WTC11 (cell line): ENCODE measurements at regions not wholly inside any gene's neighbourhood (a gene's known extent, or its start where the extent isn't known, plus 50 kb on each side); places are given as distances from the start of the nearest gene placed in this dataset.

Source experiments
- ATAC-seq: fragments of 200-7000 bp; cut with Tn5 transposase; 2 replicates; pipeline ENCODE4 v1.10.0; 2021; ENCODE audit warnings: mild to moderate bottlenecking, moderate library complexity
- CTCF ChIA-PET: fragments of 300-600 bp; sonication (Branson Sonifier 250); formaldehyde crosslinking; loops from one replicate; lab custom pipeline; 2021; ENCODE audit warnings: antibody characterized with exemption; lab: Charles Lee
- POLR2A ChIA-PET: fragments of 350-600 bp; sonication (Branson Sonifier 250); formaldehyde crosslinking; loops from one replicate; lab custom pipeline; 2021; ENCODE audit warnings: antibody characterized with exemption; lab: Charles Lee
- DNase-seq: peaks from one replicate; pipeline ENCODE4 v3.0.0; 2021; ENCODE audit warnings: low spot score
- H3K27ac Mint-ChIP-seq: 2 replicates; pipeline ENCODE4 v1.8.0; 2021; ENCODE audit warnings: mixed read lengths
- H3K27me3 Mint-ChIP-seq: 2 replicates; pipeline ENCODE4 v1.8.0; 2021; ENCODE audit warnings: low read depth, mild to moderate bottlenecking, moderate library complexity, mixed read lengths
- H3K36me3 Mint-ChIP-seq: 2 replicates; pipeline ENCODE4 v1.8.0; 2021; ENCODE audit warnings: mixed read lengths
- H3K4me1 Mint-ChIP-seq: 2 replicates; pipeline ENCODE4 v1.8.0; 2022; ENCODE audit warnings: mixed read lengths
- H3K4me3 Mint-ChIP-seq: 2 replicates; pipeline ENCODE4 v1.8.0; 2021; ENCODE audit warnings: mild to moderate bottlenecking, moderate library complexity, mixed read lengths
- H3K9me3 Mint-ChIP-seq: 2 replicates; pipeline ENCODE4 v1.8.0; 2021; ENCODE audit warnings: mixed read lengths
- ATF2 ChIP-seq: sonication (generic); formaldehyde crosslinking; IDR thresholded peaks from 2 replicates; pipeline ENCODE4 v1.8.1; 2022; ENCODE audit warnings: low read depth, missing genetic modification reagents, borderline replicate concordance
- CREB1 ChIP-seq: sonication (generic); formaldehyde crosslinking; IDR thresholded peaks from 2 replicates; pipeline ENCODE4 v1.8.0; 2023; ENCODE audit warnings: mild to moderate bottlenecking, missing genetic modification reagents
- CREM ChIP-seq: sonication (generic); formaldehyde crosslinking; IDR thresholded peaks from 2 replicates; pipeline ENCODE4 v1.8.1; 2022; ENCODE audit warnings: mild to moderate bottlenecking, missing genetic modification reagents, moderate library complexity
- EMX1 ChIP-seq: fragments of 250-450 bp; sonication (Bioruptor Pico); IDR thresholded peaks from 2 replicates; pipeline ENCODE4 v1.8.0; 2021; ENCODE audit warnings: mild to moderate bottlenecking
- FOXP1 ChIP-seq: sonication (generic); formaldehyde crosslinking; IDR thresholded peaks from 2 replicates; pipeline ENCODE4 v1.8.0; 2022; ENCODE audit warnings: missing genetic modification reagents, mild to moderate bottlenecking, moderate library complexity, borderline replicate concordance
- MXD4 ChIP-seq: fragments of 250-450 bp; sonication (Bioruptor Pico); IDR thresholded peaks from 2 replicates; pipeline ENCODE4 v1.8.0; 2021; ENCODE audit warnings: mild to moderate bottlenecking, moderate library complexity, borderline replicate concordance
- NFE2L1 ChIP-seq: sonication (generic); formaldehyde crosslinking; IDR thresholded peaks from 2 replicates; pipeline ENCODE4 v1.8.1; 2023; ENCODE audit warnings: missing genetic modification reagents
- PREB ChIP-seq: sonication (generic); formaldehyde crosslinking; IDR thresholded peaks from 2 replicates; pipeline ENCODE4 v1.8.1; 2022; ENCODE audit warnings: mild to moderate bottlenecking, missing genetic modification reagents, moderate library complexity, borderline replicate concordance
- SMAD3 ChIP-seq: sonication (generic); formaldehyde crosslinking; IDR thresholded peaks from 2 replicates; pipeline ENCODE4 v1.8.0; 2022; ENCODE audit warnings: missing genetic modification reagents, mild to moderate bottlenecking, borderline replicate concordance
- SOX15 ChIP-seq: fragments of 250-450 bp; sonication (Bioruptor Pico); IDR thresholded peaks from 2 replicates; pipeline ENCODE4 v1.9.0; 2021; ENCODE audit warnings: mild to moderate bottlenecking
- SP1 ChIP-seq: sonication (generic); formaldehyde crosslinking; conservative IDR thresholded peaks from 2 replicates; pipeline ENCODE4 v1.8.1; 2022; ENCODE audit warnings: missing genetic modification reagents
- USF1 ChIP-seq: sonication (generic); formaldehyde crosslinking; IDR thresholded peaks from 2 replicates; pipeline ENCODE4 v1.8.0; 2022; ENCODE audit warnings: mild to moderate bottlenecking, missing genetic modification reagents
- ZNF138 ChIP-seq: sonication (generic); formaldehyde crosslinking; conservative IDR thresholded peaks from 2 replicates; pipeline ENCODE4 v1.8.1; 2022; ENCODE audit warnings: mild to moderate bottlenecking, moderate library complexity, missing genetic modification reagents
- ZNF423 ChIP-seq: fragments of 250-450 bp; sonication (Bioruptor Pico); IDR thresholded peaks from 2 replicates; pipeline ENCODE4 v2.1.2; 2022; ENCODE audit warnings: mild to moderate bottlenecking, moderate library complexity
- TF ChIP-seq, protein P1 (sequence below): sonication (generic); formaldehyde crosslinking; IDR thresholded peaks from 2 replicates; pipeline ENCODE4 v1.8.0; 2022; ENCODE audit warnings: mild to moderate bottlenecking, missing genetic modification reagents
- TF ChIP-seq, protein P2 (sequence below): fragments of 250-450 bp; sonication (Bioruptor Pico); IDR thresholded peaks from 2 replicates; pipeline ENCODE4 v1.8.0; 2021; ENCODE audit warnings: mild to moderate bottlenecking
- TF ChIP-seq, protein P3 (sequence below): sonication (generic); formaldehyde crosslinking; IDR thresholded peaks from 2 replicates; pipeline ENCODE4 v1.8.0; 2022; ENCODE audit warnings: missing genetic modification reagents
- TF ChIP-seq, protein P4 (sequence below): sonication (generic); formaldehyde crosslinking; IDR thresholded peaks from 2 replicates; pipeline ENCODE4 v1.8.0; 2022; ENCODE audit warnings: mild to moderate bottlenecking, missing genetic modification reagents
- TF ChIP-seq, protein P5 (sequence below): fragments of 250-450 bp; sonication (Bioruptor Pico); IDR thresholded peaks from 2 replicates; pipeline ENCODE4 v2.1.2; 2022; ENCODE audit warnings: mild to moderate bottlenecking, moderate library complexity
- TF ChIP-seq, protein P6 (sequence below): fragments of 250-450 bp; sonication (Bioruptor Pico); IDR thresholded peaks from 2 replicates; pipeline ENCODE4 v1.9.0; 2021; ENCODE audit warnings: moderate library complexity, mild to moderate bottlenecking, inconsistent platforms, borderline replicate concordance

- Mint-ChIP-seq H3K36me3 (no peaks in the 10 kb centered on the region), H3K27me3 (no peaks in the 10 kb centered on the region), H3K4me1 (no peaks in the 10 kb centered on the region), H3K4me3 (no peak overlapping the region), H3K27ac (no peak overlapping the region), H3K9me3 (peaks cover 2% of the 10 kb centered on the region)
- DNase-seq (no peak), ATAC-seq (no peak)
- TF ChIP-seq, protein P1, sequence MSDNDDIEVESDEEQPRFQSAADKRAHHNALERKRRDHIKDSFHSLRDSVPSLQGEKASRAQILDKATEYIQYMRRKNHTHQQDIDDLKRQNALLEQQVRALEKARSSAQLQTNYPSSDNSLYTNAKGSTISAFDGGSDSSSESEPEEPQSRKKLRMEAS, result no peak
- no peak for TF ChIP-seq ZNF423 (CRISPR knock-in tag)
- TF ChIP-seq, protein P2, sequence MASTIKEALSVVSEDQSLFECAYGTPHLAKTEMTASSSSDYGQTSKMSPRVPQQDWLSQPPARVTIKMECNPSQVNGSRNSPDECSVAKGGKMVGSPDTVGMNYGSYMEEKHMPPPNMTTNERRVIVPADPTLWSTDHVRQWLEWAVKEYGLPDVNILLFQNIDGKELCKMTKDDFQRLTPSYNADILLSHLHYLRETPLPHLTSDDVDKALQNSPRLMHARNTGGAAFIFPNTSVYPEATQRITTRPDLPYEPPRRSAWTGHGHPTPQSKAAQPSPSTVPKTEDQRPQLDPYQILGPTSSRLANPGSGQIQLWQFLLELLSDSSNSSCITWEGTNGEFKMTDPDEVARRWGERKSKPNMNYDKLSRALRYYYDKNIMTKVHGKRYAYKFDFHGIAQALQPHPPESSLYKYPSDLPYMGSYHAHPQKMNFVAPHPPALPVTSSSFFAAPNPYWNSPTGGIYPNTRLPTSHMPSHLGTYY, result no peak
- TF ChIP-seq, protein P3, sequence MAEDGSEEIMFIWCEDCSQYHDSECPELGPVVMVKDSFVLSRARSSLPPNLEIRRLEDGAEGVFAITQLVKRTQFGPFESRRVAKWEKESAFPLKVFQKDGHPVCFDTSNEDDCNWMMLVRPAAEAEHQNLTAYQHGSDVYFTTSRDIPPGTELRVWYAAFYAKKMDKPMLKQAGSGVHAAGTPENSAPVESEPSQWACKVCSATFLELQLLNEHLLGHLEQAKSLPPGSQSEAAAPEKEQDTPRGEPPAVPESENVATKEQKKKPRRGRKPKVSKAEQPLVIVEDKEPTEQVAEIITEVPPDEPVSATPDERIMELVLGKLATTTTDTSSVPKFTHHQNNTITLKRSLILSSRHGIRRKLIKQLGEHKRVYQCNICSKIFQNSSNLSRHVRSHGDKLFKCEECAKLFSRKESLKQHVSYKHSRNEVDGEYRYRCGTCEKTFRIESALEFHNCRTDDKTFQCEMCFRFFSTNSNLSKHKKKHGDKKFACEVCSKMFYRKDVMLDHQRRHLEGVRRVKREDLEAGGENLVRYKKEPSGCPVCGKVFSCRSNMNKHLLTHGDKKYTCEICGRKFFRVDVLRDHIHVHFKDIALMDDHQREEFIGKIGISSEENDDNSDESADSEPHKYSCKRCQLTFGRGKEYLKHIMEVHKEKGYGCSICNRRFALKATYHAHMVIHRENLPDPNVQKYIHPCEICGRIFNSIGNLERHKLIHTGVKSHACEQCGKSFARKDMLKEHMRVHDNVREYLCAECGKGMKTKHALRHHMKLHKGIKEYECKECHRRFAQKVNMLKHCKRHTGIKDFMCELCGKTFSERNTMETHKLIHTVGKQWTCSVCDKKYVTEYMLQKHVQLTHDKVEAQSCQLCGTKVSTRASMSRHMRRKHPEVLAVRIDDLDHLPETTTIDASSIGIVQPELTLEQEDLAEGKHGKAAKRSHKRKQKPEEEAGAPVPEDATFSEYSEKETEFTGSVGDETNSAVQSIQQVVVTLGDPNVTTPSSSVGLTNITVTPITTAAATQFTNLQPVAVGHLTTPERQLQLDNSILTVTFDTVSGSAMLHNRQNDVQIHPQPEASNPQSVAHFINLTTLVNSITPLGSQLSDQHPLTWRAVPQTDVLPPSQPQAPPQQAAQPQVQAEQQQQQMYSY (CRISPR knock-in tag), result no peak
- no peak for TF ChIP-seq PREB (CRISPR knock-in tag)
- TF ChIP-seq MXD4 (CRISPR knock-in tag), result no peak
- no peak for TF ChIP-seq FOXP1 (CRISPR knock-in tag)
- TF ChIP-seq, protein P4, sequence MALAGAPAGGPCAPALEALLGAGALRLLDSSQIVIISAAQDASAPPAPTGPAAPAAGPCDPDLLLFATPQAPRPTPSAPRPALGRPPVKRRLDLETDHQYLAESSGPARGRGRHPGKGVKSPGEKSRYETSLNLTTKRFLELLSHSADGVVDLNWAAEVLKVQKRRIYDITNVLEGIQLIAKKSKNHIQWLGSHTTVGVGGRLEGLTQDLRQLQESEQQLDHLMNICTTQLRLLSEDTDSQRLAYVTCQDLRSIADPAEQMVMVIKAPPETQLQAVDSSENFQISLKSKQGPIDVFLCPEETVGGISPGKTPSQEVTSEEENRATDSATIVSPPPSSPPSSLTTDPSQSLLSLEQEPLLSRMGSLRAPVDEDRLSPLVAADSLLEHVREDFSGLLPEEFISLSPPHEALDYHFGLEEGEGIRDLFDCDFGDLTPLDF (CRISPR knock-in tag), result no peak
- TF ChIP-seq, protein P5, sequence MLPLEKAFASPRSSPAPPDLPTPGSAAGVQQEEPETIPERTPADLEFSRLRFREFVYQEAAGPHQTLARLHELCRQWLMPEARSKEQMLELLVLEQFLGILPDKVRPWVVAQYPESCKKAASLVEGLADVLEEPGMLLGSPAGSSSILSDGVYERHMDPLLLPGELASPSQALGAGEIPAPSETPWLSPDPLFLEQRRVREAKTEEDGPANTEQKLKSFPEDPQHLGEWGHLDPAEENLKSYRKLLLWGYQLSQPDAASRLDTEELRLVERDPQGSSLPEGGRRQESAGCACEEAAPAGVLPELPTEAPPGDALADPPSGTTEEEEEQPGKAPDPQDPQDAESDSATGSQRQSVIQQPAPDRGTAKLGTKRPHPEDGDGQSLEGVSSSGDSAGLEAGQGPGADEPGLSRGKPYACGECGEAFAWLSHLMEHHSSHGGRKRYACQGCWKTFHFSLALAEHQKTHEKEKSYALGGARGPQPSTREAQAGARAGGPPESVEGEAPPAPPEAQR (CRISPR knock-in tag), result no peak
- TF ChIP-seq ZNF138 (CRISPR knock-in tag), result no peak
- CTCF ChIA-PET, result no interaction called here
- POLR2A ChIA-PET, result no interaction called here
Measured at GRCh38 chr10:33643042-33643441, 308.6 kb upstream of the NRP1 start.

GRCh38 chr10:33638891-33639290 is 304.4 kb upstream of the NRP1 start:
- ATAC-seq (no peak), DNase-seq (no peak)
- H3K4me1 Mint-ChIP-seq, result no peaks in the 10 kb centered on the region
- H3K9me3 Mint-ChIP-seq, result no peaks in the 10 kb centered on the region; the same call in 1 of the 2 replicates
- H3K36me3 Mint-ChIP-seq, result no peaks in the 10 kb centered on the region
- ChIA-PET POLR2A (no interaction called here), CTCF (no interaction called here)
- H3K4me3 Mint-ChIP-seq, result no peak overlapping the region
- TF ChIP-seq USF1 (CRISPR knock-in tag), result no peak
- no peaks in the 10 kb centered on the region for H3K27me3 Mint-ChIP-seq
- H3K27ac Mint-ChIP-seq, result no peak overlapping the region

DNA sequence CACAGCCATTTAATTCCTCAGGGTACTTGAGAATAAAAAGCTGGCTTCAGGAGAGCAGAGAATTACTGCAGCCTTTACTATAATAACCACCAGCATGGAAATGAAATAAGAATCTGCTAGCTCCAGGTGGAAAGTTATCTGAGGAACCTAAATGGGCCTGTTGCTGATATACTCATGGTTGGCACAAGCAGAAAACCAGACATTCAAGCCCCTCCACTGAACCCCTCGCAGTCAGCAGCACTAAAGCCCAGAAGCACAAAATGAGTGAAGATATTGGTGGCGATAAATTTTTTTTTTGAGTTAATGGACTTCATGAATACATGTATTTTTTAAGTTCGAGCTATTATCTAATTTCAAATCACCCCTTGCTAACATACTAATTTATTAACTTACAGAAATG is 303.9 kb upstream of the NRP1 start:
- no peaks in the 10 kb centered on the region for H3K27me3 Mint-ChIP-seq
- H3K4me3 Mint-ChIP-seq, result no peak overlapping the region
- no peaks in the 10 kb centered on the region for H3K4me1 Mint-ChIP-seq
- CTCF ChIA-PET, result no interaction called here
- POLR2A ChIA-PET, result no interaction called here
- ATAC-seq (no peak), DNase-seq (no peak)
- no peak overlapping the region for H3K27ac Mint-ChIP-seq
- H3K9me3 Mint-ChIP-seq, result no peaks in the 10 kb centered on the region; the same call in 1 of the 2 replicates
- H3K36me3 Mint-ChIP-seq, result no peaks in the 10 kb centered on the region
- TF ChIP-seq NFE2L1 (no peak), CREB1 (CRISPR knock-in tag) (no peak), CREM (CRISPR knock-in tag) (no peak), EMX1 (CRISPR knock-in tag) (no peak), SMAD3 (CRISPR knock-in tag) (no peak), SP1 (CRISPR knock-in tag) (no peak), SOX15 (no peak), ATF2 (CRISPR knock-in tag) (no peak)
- TF ChIP-seq, protein P6, sequence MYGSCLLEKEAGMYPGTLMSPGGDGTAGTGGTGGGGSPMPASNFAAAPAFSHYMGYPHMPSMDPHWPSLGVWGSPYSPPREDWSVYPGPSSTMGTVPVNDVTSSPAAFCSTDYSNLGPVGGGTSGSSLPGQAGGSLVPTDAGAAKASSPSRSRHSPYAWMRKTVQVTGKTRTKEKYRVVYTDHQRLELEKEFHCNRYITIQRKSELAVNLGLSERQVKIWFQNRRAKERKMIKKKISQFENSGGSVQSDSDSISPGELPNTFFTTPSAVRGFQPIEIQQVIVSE (CRISPR knock-in tag), result no peak
